ENCODE measurements at regions not wholly inside any gene's neighbourhood (a gene's known extent, or its start where the extent isn't known, plus 50 kb on each side); places are given as distances from the start of the nearest gene placed in this dataset.

DNA sequence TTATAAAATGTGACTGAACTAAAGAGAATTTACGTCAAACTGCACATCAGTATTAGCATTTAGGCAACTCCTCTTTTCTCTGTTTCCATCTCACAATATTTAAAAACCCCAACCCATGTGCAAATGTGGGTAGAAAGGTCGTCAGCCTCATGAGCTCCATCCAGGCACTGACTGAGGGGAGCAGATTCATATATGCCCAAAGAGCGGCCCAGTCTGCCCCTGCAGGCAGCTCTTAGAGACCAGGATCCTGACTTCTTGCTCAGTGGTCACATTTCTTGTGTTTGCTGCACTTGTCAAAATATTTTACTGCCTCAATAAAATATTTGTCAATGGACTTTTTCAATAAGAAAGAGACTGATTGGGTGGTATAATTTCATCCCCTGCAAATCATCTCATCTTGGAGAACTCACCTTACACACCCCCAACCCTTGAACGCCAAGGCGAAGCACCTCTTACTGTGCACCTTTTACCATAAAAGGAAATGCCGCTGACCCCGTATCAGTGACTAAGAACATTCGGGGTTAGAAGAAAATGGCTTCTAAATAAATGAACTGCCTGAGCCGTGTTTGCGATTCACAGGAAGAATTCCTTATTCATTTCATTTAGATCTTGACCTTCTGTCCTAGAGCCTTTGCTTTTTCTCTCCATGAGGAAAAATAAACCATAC, 418.8 kb downstream of the BCL11B start:
- no peak overlapping the region for H3K9ac ChIP-seq (ENCODE audit: low read length)
- no peaks in the 10 kb centered on the region for H3K36me3 ChIP-seq (ENCODE audit: control insufficient read depth, insufficient read depth, low read length)
- H3K4me1 ChIP-seq (ENCODE audit: control insufficient read depth, insufficient read depth, low read length) = no peaks in the 10 kb centered on the region
- no peak overlapping the region for H3K4me3 ChIP-seq (ENCODE audit: low read length)
- H3K27me3 ChIP-seq (ENCODE audit: control insufficient read depth, insufficient read depth, low read length) = no peaks in the 10 kb centered on the region
- no peaks in the 10 kb centered on the region for H3K9me3 ChIP-seq (ENCODE audit: control insufficient read depth, low read length)

DNA sequence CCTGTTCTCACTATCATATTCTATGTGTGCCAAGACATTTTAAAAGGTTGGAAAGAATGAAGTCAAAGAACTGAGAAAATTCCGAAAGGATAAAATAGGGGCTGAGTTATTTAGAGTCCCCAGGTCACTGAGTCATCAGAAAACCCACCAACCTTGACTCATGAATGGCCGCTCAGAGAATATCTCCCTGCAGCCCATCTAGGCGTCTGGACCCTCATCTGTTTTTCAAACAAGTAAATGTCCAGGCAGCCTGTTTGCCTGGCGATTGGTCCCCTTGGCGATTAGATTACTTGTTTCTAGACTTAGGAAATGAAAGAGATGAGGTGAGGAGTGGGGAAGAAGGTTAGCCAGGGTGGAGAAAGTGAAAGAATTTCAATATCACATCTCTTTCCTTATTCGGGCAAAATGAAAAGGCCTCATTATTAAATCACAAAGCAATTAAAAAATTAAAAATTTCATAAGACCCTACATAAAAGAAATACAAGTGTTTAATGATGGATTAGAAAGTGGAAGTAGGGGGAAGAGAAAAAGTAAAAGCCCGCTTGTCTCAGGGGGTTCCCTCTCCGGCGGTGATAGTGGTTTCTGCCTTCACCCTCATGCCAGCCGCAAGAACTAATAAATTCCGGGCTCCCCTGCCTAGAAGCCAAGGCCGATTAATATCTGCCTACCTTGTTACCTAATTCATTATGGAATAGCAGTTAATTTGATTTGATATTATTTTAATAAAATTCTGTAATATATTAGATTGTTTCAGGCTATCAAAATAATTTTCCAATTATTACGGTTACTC, 415.9 kb downstream of the BCL11B start:
- Histone ChIP-seq H3K9ac (ENCODE audit: low read length) (no peak overlapping the region), H3K9me3 (ENCODE audit: control insufficient read depth, low read length) (no peaks in the 10 kb centered on the region), H3K4me3 (ENCODE audit: low read length) (no peak overlapping the region), H3K27me3 (ENCODE audit: control insufficient read depth, insufficient read depth, low read length) (no peaks in the 10 kb centered on the region), H3K36me3 (ENCODE audit: control insufficient read depth, insufficient read depth, low read length) (no peaks in the 10 kb centered on the region), H3K4me1 (ENCODE audit: control insufficient read depth, insufficient read depth, low read length) (no peaks in the 10 kb centered on the region)

DNA sequence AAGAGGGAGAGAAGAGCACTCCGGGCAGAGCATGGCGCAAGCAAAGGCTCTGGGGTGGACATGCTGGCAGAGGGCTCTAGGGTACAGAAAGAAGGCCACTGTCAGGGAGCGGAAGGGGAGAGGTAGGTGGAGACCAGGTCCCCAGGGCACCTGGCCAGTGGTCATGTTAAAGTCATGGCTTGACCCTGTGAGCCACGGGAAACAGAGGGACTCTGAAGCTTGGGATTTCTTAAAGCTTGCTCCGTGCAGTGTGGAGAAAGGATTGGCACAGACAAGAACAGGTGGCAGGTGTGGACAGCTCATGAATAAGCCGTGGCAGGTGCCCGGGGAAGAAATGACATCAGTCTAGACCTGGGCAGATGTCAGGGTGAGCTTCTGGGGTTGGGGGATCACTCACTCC, 413.8 kb downstream of the BCL11B start:
- Histone ChIP-seq H3K4me1 (ENCODE audit: control insufficient read depth, insufficient read depth, low read length) (no peaks in the 10 kb centered on the region), H3K9me3 (ENCODE audit: control insufficient read depth, low read length) (no peaks in the 10 kb centered on the region), H3K36me3 (ENCODE audit: control insufficient read depth, insufficient read depth, low read length) (no peaks in the 10 kb centered on the region), H3K27me3 (ENCODE audit: control insufficient read depth, insufficient read depth, low read length) (no peaks in the 10 kb centered on the region), H3K9ac (ENCODE audit: low read length) (no peak overlapping the region), H3K4me3 (ENCODE audit: low read length) (no peak overlapping the region)

DNA sequence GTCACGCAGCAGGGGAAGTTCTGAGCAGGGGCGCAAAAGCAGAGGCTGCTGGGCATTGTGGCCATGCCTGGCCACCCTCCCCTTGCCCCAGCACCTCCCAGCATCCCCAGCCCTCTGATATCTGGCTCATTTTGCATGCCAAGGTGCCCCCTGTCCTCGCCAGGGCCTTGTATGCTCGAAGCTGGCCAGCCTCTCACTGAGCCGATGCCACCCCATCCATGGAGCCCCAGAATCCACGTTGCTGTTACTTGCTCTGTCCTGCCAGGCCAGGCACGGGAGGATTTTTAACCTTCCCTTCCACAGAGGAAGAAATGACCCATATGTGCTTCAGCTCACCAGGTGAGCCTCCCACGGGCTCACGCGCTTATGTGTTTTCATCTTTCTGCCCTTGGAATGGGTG, 413.4 kb downstream of the BCL11B start:
- no peak overlapping the region for H3K9ac ChIP-seq (ENCODE audit: low read length)
- no peaks in the 10 kb centered on the region for H3K27me3 ChIP-seq (ENCODE audit: control insufficient read depth, insufficient read depth, low read length)
- H3K9me3 ChIP-seq (ENCODE audit: control insufficient read depth, low read length) = no peaks in the 10 kb centered on the region
- H3K36me3 ChIP-seq (ENCODE audit: control insufficient read depth, insufficient read depth, low read length) = no peaks in the 10 kb centered on the region
- H3K4me1 ChIP-seq (ENCODE audit: control insufficient read depth, insufficient read depth, low read length) = no peaks in the 10 kb centered on the region
- no peak overlapping the region for H3K4me3 ChIP-seq (ENCODE audit: low read length)

DNA sequence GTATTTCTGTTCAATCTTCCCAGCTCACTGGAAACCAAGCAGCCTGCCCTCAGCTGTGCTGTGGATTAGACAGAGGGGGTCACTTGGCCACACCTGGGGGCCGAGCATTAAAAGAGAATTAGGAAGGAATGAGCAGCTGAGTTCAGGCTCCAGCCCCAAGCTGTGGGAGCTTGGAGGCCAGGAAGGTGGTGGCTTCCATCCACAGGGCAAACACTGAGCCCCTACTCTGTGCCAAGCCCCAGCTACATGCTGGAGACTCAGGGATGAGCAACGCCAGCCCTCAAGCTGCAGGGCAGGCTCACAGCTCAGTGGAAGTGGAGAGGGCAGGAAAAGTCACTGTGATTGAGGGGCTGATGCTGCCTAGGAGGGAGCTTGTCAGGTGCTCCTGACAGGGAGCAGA, 412.7 kb downstream of the BCL11B start:
- Histone ChIP-seq H3K9ac (ENCODE audit: low read length) (no peak overlapping the region), H3K36me3 (ENCODE audit: control insufficient read depth, insufficient read depth, low read length) (no peaks in the 10 kb centered on the region), H3K4me3 (ENCODE audit: low read length) (no peak overlapping the region), H3K9me3 (ENCODE audit: control insufficient read depth, low read length) (no peaks in the 10 kb centered on the region), H3K4me1 (ENCODE audit: control insufficient read depth, insufficient read depth, low read length) (no peaks in the 10 kb centered on the region), H3K27me3 (ENCODE audit: control insufficient read depth, insufficient read depth, low read length) (no peaks in the 10 kb centered on the region)

DNA sequence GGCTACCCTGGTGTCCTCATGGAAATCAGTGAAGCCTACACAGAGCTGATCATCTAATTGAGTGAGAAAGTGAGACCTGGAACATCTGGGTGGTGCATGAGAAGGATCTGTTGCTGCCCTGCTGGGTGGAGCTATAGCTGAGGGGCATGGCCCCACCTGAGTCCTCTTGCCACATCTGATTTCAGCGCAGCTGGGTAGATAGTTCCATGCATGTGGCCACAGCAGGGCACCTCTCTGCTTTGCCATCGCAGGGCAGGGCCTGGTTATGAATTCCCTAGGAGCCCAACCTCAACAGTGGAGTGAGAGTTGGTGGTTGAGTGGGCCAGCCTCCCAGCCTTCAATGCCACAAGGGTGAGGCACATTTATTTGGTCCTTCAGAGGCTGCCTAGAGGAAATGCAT, 407.8 kb downstream of the BCL11B start:
- Histone ChIP-seq H3K27me3 (ENCODE audit: control insufficient read depth, insufficient read depth, low read length) (no peaks in the 10 kb centered on the region), H3K36me3 (ENCODE audit: control insufficient read depth, insufficient read depth, low read length) (no peaks in the 10 kb centered on the region), H3K4me3 (ENCODE audit: low read length) (no peak overlapping the region), H3K4me1 (ENCODE audit: control insufficient read depth, insufficient read depth, low read length) (no peaks in the 10 kb centered on the region), H3K9ac (ENCODE audit: low read length) (no peak overlapping the region), H3K9me3 (ENCODE audit: control insufficient read depth, low read length) (no peaks in the 10 kb centered on the region)

DNA sequence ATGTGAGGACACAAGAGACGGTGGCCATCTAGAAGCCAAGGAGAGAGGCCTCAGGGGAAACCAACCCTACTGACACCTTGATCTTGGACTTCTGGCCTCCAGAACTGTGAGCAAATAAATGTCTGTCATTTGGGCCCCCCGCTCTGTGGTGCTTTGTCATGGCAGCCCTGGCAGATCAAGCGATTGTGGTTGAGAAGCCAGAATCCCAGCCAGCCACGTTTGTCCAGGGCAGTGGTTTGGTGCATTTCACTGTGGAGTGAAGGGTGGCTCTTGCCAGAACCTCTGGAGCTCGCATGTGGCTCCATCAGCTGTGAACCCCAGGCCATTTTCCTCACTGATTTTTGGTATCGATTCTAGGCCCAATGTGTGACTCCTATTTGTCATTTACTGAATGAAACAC, 404.9 kb downstream of the BCL11B start:
- Histone ChIP-seq H3K36me3 (ENCODE audit: control insufficient read depth, insufficient read depth, low read length) (no peaks in the 10 kb centered on the region), H3K4me3 (ENCODE audit: low read length) (no peak overlapping the region), H3K9ac (ENCODE audit: low read length) (no peak overlapping the region), H3K4me1 (ENCODE audit: control insufficient read depth, insufficient read depth, low read length) (no peaks in the 10 kb centered on the region), H3K27me3 (ENCODE audit: control insufficient read depth, insufficient read depth, low read length) (no peaks in the 10 kb centered on the region), H3K9me3 (ENCODE audit: control insufficient read depth, low read length) (no peaks in the 10 kb centered on the region)

DNA sequence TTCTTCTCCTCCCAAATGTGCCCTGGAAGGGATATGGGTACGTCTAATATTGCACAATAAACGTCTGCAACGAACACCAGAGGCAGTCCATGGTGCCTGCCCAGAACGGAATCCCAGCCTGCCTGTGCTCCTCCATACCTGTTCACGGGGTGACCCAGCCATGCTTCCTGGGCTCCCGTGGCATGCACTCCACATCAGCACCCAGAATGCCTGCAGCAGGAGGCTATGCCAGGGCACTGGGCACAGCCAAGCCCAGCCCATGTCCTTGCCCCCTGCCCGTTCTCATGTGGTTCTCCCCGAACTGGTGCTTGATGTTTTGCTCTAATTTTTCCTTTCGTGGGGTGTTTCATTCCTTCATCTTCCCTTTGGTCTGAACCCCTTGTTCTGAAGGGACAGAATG, 404.3 kb downstream of the BCL11B start:
- no peaks in the 10 kb centered on the region for H3K27me3 ChIP-seq (ENCODE audit: control insufficient read depth, insufficient read depth, low read length)
- no peak overlapping the region for H3K4me3 ChIP-seq (ENCODE audit: low read length)
- H3K9ac ChIP-seq (ENCODE audit: low read length) = no peak overlapping the region
- H3K4me1 ChIP-seq (ENCODE audit: control insufficient read depth, insufficient read depth, low read length) = no peaks in the 10 kb centered on the region
- no peaks in the 10 kb centered on the region for H3K9me3 ChIP-seq (ENCODE audit: control insufficient read depth, low read length)
- no peaks in the 10 kb centered on the region for H3K36me3 ChIP-seq (ENCODE audit: control insufficient read depth, insufficient read depth, low read length)

DNA sequence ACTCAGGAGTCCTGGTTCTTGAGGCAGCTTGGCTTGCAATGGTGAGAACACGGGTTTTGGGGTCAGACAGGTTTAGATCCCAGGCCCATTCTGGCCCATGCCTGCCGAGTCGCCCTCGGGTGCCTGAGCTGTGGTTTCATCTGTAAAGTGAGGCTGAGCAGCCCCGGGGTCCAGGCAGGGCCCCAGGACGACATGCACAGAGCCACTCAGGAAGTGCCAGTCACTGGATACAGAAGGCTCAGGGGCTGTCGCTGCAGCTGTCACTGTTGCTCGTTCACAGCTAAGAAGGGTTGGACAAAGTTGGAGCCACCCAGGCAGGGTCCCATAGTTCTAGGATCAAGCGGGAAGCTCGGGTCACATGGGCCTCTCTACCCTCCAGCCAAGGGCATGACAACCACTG, 403.1 kb downstream of the BCL11B start:
- no peaks in the 10 kb centered on the region for H3K36me3 ChIP-seq (ENCODE audit: control insufficient read depth, insufficient read depth, low read length)
- H3K9ac ChIP-seq (ENCODE audit: low read length) = no peak overlapping the region
- H3K4me3 ChIP-seq (ENCODE audit: low read length) = no peak overlapping the region
- H3K9me3 ChIP-seq (ENCODE audit: control insufficient read depth, low read length) = no peaks in the 10 kb centered on the region
- H3K4me1 ChIP-seq (ENCODE audit: control insufficient read depth, insufficient read depth, low read length) = no peaks in the 10 kb centered on the region
- no peaks in the 10 kb centered on the region for H3K27me3 ChIP-seq (ENCODE audit: control insufficient read depth, insufficient read depth, low read length)

DNA sequence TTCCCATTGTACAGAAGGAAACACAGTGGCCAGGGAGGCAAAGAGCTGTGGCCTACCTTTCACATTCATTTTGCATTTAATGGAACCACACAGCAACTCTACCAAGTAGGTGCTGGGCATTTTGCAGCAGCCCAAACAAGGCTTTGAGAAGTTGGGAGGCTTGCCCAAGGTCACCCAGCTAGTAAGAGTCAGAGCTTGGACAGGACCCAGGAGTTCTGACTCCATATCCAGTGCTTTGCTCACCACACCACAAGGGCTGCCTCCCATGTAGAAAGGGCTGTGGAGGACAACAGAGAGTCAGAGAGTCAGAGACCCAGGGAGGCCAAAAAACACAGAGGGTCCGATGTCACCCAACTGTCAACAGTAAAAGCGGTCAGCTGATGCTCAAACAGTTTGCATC, 400.2 kb downstream of the BCL11B start:
- no peaks in the 10 kb centered on the region for H3K4me1 ChIP-seq (ENCODE audit: control insufficient read depth, insufficient read depth, low read length)
- H3K9ac ChIP-seq (ENCODE audit: low read length) = no peak overlapping the region
- H3K27me3 ChIP-seq (ENCODE audit: control insufficient read depth, insufficient read depth, low read length) = no peaks in the 10 kb centered on the region
- H3K9me3 ChIP-seq (ENCODE audit: control insufficient read depth, low read length) = no peaks in the 10 kb centered on the region
- H3K36me3 ChIP-seq (ENCODE audit: control insufficient read depth, insufficient read depth, low read length) = no peaks in the 10 kb centered on the region
- H3K4me3 ChIP-seq (ENCODE audit: low read length) = no peak overlapping the region

DNA sequence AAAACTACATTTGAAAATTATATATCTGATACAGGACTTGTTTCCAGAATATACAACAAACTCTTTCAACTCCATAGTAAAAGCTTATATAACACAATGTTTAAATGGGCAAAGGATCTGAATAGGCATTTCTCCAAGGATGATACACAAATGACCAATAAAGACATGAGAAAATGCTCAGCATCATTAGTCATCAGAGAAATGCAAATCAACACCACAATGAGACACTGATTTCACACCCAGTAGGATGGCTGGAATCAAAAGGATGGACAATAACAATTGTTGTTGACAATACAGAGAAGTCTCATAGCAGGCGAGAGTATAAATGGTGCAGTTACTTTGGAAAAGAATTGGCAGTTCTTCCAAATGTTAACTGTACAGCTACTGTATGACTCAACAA, 394.9 kb downstream of the BCL11B start:
- H3K9me3 ChIP-seq (ENCODE audit: control insufficient read depth, low read length) = no peaks in the 10 kb centered on the region
- H3K4me3 ChIP-seq (ENCODE audit: low read length) = no peak overlapping the region
- H3K9ac ChIP-seq (ENCODE audit: low read length) = no peak overlapping the region
- H3K27me3 ChIP-seq (ENCODE audit: control insufficient read depth, insufficient read depth, low read length) = no peaks in the 10 kb centered on the region
- no peaks in the 10 kb centered on the region for H3K4me1 ChIP-seq (ENCODE audit: control insufficient read depth, insufficient read depth, low read length)
- no peaks in the 10 kb centered on the region for H3K36me3 ChIP-seq (ENCODE audit: control insufficient read depth, insufficient read depth, low read length)

DNA sequence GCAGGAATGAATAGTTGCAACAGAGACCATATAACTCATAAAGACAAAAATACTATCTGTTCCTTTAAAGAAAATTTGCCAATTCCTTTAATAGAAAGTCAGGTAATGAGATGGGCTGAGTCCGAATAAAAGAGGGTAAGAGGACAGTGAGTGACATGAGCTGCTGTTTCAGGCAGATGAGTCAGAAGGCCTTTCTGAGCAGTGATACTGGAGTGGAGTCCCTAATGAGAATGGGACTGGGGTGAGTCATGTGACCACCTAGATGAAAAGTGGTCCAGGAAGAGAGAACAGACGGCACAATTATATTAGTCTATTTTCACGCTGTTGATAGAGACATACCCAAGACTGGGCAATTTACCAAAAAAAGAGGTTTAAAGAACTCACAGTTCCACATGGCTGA, 393.7 kb downstream of the BCL11B start:
- no peaks in the 10 kb centered on the region for H3K27me3 ChIP-seq (ENCODE audit: control insufficient read depth, insufficient read depth, low read length)
- H3K36me3 ChIP-seq (ENCODE audit: control insufficient read depth, insufficient read depth, low read length) = no peaks in the 10 kb centered on the region
- no peaks in the 10 kb centered on the region for H3K4me1 ChIP-seq (ENCODE audit: control insufficient read depth, insufficient read depth, low read length)
- H3K9ac ChIP-seq (ENCODE audit: low read length) = no peak overlapping the region
- no peak overlapping the region for H3K4me3 ChIP-seq (ENCODE audit: low read length)
- no peaks in the 10 kb centered on the region for H3K9me3 ChIP-seq (ENCODE audit: control insufficient read depth, low read length)

Measured in mucosa of stomach (tissue), 1 donor.